MM.1S (cell line): ENCODE measurements at regions not wholly inside any gene's neighbourhood (a gene's known extent, or its start where the extent isn't known, plus 50 kb on each side); places are given as distances from the start of the nearest gene placed in this dataset.

Source experiments
- DNase-seq: peaks from one replicate; pipeline ENCODE4 v3.0.0-alpha.2; 2015
- H2AFZ ChIP-seq: fragments of 300-600 bp; sonication (generic); 2 replicates; pipeline ENCODE4 v1.6.0; 2016; ENCODE audit warnings: antibody characterized with exemption, low read length
- H3F3A ChIP-seq: fragments of 300-600 bp; sonication (generic); 2 replicates; pipeline ENCODE4 v1.6.1; 2016; ENCODE audit warnings: mild to moderate bottlenecking, antibody characterized with exemption, low read length, moderate library complexity, mixed read lengths; ENCODE audit not compliant: insufficient read depth
- H3K27ac ChIP-seq: fragments of 300-600 bp; sonication (generic); 2 replicates; pipeline ENCODE4 v1.5.1; 2016; ENCODE audit warnings: mild to moderate bottlenecking, low read length
- H3K27me3 ChIP-seq: fragments of 300-600 bp; sonication (generic); replicated peaks from 2 replicates; pipeline ENCODE4 v1.6.0; 2016; ENCODE audit warnings: low read length; ENCODE audit not compliant: insufficient read depth
- H3K36me3 ChIP-seq: fragments of 300-600 bp; sonication (generic); replicated peaks from 2 replicates; pipeline ENCODE4 v1.6.1; 2016; ENCODE audit warnings: mild to moderate bottlenecking, low read length, mixed read lengths; ENCODE audit not compliant: insufficient read depth
- H3K4me1 ChIP-seq: fragments of 300-600 bp; sonication (generic); 2 replicates; pipeline ENCODE4 v1.6.1; 2016; ENCODE audit warnings: low read length, mixed read lengths
- H3K4me2 ChIP-seq: fragments of 300-600 bp; sonication (generic); 2 replicates; pipeline ENCODE4 v1.6.0; 2016; ENCODE audit warnings: low read depth, low read length
- H3K4me3 ChIP-seq: fragments of 300-600 bp; sonication (generic); 2 replicates; pipeline ENCODE4 v1.5.1; 2016; ENCODE audit warnings: low read length, mixed read lengths
- H3K79me2 ChIP-seq: fragments of 300-600 bp; sonication (generic); 2 replicates; pipeline ENCODE4 v1.6.1; 2016; ENCODE audit warnings: mixed run types, low read length, mixed read lengths
- H3K9ac ChIP-seq: fragments of 300-600 bp; sonication (generic); 2 replicates; pipeline ENCODE4 v1.6.1; 2016; ENCODE audit warnings: low read length, mixed read lengths
- H3K9me2 ChIP-seq: fragments of 300-600 bp; sonication (generic); replicated peaks from 2 replicates; pipeline ENCODE4 v1.6.1; 2016; ENCODE audit warnings: mild to moderate bottlenecking, low read length, mixed read lengths; ENCODE audit not compliant: insufficient read depth
- H3K9me3 ChIP-seq: fragments of 300-600 bp; sonication (generic); replicated peaks from 2 replicates; pipeline ENCODE4 v1.6.1; 2016; ENCODE audit warnings: mild to moderate bottlenecking, low read length, mixed read lengths; ENCODE audit not compliant: insufficient read depth
- H4K20me1 ChIP-seq: fragments of 300-600 bp; sonication (generic); 2 replicates; pipeline ENCODE4 v1.6.1; 2016; ENCODE audit warnings: mild to moderate bottlenecking, low read length, moderate library complexity, mixed read lengths; ENCODE audit not compliant: insufficient read depth
- EZH2 ChIP-seq: fragments of 300-600 bp; sonication (generic); optimal IDR thresholded peaks from 2 replicates; pipeline ENCODE3; 2017; ENCODE audit warnings: low read depth, mild to moderate bottlenecking, antibody characterized with exemption, low read length, mixed read lengths
- EZH2phosphoT487 ChIP-seq: fragments of 300-600 bp; sonication (generic); IDR thresholded peaks from 2 replicates; pipeline ENCODE4 v1.6.1; 2018; ENCODE audit warnings: antibody characterized with exemption, low read length
- TF ChIP-seq, protein P1 (sequence below): fragments of 300-600 bp; sonication (generic); IDR thresholded peaks from 2 replicates; pipeline ENCODE4 v1.5.1; 2016; ENCODE audit warnings: antibody characterized with exemption, low read length, mixed read lengths

DNA sequence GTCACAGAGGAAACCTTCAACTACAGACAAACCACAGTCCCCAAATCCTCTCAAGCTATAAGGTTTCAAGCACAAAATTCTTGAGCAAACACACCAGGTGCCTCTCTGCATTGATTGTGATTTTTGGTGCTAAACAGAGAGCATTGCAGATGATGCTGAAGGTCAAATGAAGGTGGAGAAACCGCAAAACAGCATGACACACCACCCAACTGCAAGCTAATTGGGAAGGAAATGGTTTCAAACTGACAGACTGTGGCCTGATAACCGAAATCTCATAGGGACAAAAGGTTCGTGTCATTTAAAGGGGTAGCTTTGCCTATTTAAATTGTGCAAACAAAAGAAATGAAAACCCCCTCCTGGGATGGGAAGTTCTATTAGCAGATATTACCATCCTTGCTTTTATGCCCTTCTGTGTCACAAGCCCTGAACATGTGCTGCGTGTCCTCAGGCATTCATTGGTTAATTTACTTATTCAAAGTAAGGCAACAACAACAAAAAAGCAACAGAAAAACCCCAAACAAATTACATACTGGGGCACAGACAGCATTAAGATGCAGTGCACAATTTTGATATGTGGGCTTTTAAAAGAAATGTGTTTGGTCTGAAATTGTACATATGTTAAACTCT is 154.9 kb downstream of the AQP4 start:
- peak overlapping the region; percentile 63 for H3K27ac ChIP-seq

DNA sequence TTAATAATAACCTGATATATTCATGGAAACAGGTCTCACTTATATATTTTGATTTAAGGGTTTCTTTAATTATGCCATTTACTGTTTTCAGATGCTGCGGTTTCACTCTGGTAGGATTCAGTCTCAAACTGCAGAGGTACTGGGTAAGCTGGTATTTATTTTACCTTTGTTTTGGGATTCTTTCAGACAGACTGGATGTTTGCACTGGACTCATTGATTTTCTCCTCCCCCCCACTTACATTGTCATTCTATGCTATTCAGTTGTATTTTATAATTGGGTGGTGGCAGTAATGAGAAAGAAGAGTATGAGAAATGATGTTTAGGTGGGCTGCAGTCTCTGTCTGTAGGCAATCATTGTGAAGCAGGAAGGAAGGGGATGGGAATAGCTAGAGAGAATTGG is 155.6 kb downstream of the AQP4 start:
- no peak overlapping the region for H2AFZ ChIP-seq
- no peaks in the 10 kb centered on the region for H3K9me2 ChIP-seq
- no peaks in the 10 kb centered on the region for H3K79me2 ChIP-seq
- no peaks in the 10 kb centered on the region for H3K36me3 ChIP-seq
- no peaks in the 10 kb centered on the region for H4K20me1 ChIP-seq
- H3K4me2 ChIP-seq = peak overlapping the region; percentile 77
- H3K4me1 ChIP-seq = peaks cover 22% of the 10 kb centered on the region
- H3F3A ChIP-seq = peaks cover 16% of the 10 kb centered on the region
- peak overlapping the region; percentile 6; the same call in 1 of the 2 replicates for H3K9ac ChIP-seq
- H3K4me3 ChIP-seq = 0 out of 2 replicates have a peak overlapping the region, but pooled peaks have one; percentile 12
- H3K9me3 ChIP-seq = no peaks in the 10 kb centered on the region
- DNase-seq = no peak
- H3K27ac ChIP-seq = peak overlapping the region; percentile 63
- no peak for TF ChIP-seq EZH2phosphoT487
- no peak for TF ChIP-seq EZH2
- TF ChIP-seq, protein P1, sequence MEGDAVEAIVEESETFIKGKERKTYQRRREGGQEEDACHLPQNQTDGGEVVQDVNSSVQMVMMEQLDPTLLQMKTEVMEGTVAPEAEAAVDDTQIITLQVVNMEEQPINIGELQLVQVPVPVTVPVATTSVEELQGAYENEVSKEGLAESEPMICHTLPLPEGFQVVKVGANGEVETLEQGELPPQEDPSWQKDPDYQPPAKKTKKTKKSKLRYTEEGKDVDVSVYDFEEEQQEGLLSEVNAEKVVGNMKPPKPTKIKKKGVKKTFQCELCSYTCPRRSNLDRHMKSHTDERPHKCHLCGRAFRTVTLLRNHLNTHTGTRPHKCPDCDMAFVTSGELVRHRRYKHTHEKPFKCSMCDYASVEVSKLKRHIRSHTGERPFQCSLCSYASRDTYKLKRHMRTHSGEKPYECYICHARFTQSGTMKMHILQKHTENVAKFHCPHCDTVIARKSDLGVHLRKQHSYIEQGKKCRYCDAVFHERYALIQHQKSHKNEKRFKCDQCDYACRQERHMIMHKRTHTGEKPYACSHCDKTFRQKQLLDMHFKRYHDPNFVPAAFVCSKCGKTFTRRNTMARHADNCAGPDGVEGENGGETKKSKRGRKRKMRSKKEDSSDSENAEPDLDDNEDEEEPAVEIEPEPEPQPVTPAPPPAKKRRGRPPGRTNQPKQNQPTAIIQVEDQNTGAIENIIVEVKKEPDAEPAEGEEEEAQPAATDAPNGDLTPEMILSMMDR = no peak
- H3K27me3 ChIP-seq = 0 out of 2 replicates have a peak, but pooled peaks cover 7% of the 10 kb centered on the region

More for the DNA sequence above, 154.9 kb downstream of the AQP4 start:
- 0 out of 2 replicates have a peak, but pooled peaks cover 7% of the 10 kb centered on the region for H3K27me3 ChIP-seq
- peaks cover 16% of the 10 kb centered on the region for H3F3A ChIP-seq
- peak overlapping the region; percentile 6; the same call in 1 of the 2 replicates for H3K9ac ChIP-seq
- H2AFZ ChIP-seq = 0 out of 2 replicates have a peak overlapping the region, but pooled peaks have one; percentile 29
- H3K36me3 ChIP-seq = no peaks in the 10 kb centered on the region
- H3K4me2 ChIP-seq = peak overlapping the region; percentile 77
- TF ChIP-seq, protein P1 = no peak
- no peak for TF ChIP-seq EZH2phosphoT487
- no peak for TF ChIP-seq EZH2
- H3K4me3 ChIP-seq = 0 out of 2 replicates have a peak overlapping the region, but pooled peaks have one; percentile 12
- H3K9me3 ChIP-seq = no peaks in the 10 kb centered on the region
- H3K4me1 ChIP-seq = peaks cover 22% of the 10 kb centered on the region
- no peaks in the 10 kb centered on the region for H3K9me2 ChIP-seq
- peak; percentile 94 for DNase-seq
- no peaks in the 10 kb centered on the region for H3K79me2 ChIP-seq
- no peaks in the 10 kb centered on the region for H4K20me1 ChIP-seq

DNA sequence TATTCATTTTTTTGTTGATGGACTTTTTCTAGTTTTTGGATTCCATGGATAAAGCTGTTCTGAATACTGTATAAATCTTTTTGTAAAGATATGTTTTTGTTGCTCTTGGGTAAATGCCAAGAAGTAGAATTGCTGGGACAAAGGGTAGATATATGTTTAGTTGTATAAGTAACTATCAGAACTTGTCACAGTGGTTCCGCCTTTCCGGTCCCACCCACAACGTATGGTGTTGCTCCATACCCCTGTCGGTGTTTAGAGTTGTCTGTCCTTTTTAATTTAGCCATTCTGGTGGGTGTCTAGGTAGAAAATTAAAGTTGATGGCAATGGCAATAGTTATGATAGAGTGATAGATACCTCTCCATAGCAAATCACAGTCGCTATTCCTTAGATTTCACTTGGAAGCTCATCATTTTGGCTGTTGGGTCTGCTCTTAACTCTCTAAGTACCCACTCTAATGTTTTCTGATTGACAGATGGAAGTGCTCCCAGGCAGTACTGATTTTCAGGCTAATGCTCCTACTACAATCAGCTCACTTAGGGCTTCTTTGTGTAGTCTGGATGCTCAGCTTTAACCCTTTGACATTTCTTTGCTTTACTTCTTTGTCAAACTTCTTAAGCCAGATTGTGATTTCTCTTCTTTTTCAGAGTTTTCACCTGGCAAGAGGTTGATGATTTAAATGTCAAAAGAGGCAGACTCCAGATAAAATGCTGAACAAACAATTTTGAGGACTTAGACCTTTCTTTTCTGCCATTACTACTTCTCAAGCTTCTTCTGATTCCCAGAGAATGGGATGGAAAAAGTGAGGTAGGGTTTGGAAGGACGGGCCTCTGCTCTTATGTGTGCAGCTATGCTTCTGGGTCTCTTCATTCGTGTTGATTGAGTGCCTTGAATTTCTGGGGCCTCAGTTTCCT is 156.4 kb downstream of the AQP4 start:
- H3K4me1 ChIP-seq = peaks cover 22% of the 10 kb centered on the region
- H3K9me3 ChIP-seq = no peaks in the 10 kb centered on the region
- TF ChIP-seq EZH2phosphoT487 (no peak), EZH2 (no peak)
- TF ChIP-seq, protein P1 = no peak
- H3K79me2 ChIP-seq = no peaks in the 10 kb centered on the region
- no peak overlapping the region for H3K9ac ChIP-seq
- no peaks in the 10 kb centered on the region for H3K36me3 ChIP-seq
- peaks cover 16% of the 10 kb centered on the region for H3F3A ChIP-seq
- 0 out of 2 replicates have a peak, but pooled peaks cover 7% of the 10 kb centered on the region for H3K27me3 ChIP-seq
- H3K9me2 ChIP-seq = no peaks in the 10 kb centered on the region
- no peak overlapping the region; the same call in 1 of the 2 replicates for H3K4me2 ChIP-seq
- no peak for DNase-seq
- H4K20me1 ChIP-seq = no peaks in the 10 kb centered on the region
- H3K4me3 ChIP-seq = no peak overlapping the region
- no peak overlapping the region for H2AFZ ChIP-seq
- no peak overlapping the region for H3K27ac ChIP-seq
